ENCODE measurements at regions not wholly inside any gene's neighbourhood (a gene's known extent, or its start where the extent isn't known, plus 50 kb on each side); places are given as distances from the start of the nearest gene placed in this dataset.

- no peaks in the 10 kb centered on the region for H4K20me1 ChIP-seq (ENCODE audit: insufficient read depth, low read length)
- no TSS peak for BruUV-seq (replicated peaks)
- H3K79me2 ChIP-seq (ENCODE audit: insufficient read depth, low read depth, low read length): no peaks in the 10 kb centered on the region
- H3K4me3 ChIP-seq (ENCODE audit: low read depth, low read length, poor library complexity, severe bottlenecking): no peak overlapping the region
- no peak overlapping the region for H3K4me2 ChIP-seq (ENCODE audit: low read length)
- no peaks in the 10 kb centered on the region for H3K36me3 ChIP-seq (ENCODE audit: insufficient read depth, low read length)
- intact Hi-C loops (cut with micrococcal nuclease; ENCODE audit: unreplicated experiment): no loop called here
- DNase-seq (ENCODE audit: low spot score): no peak
- no peaks in the 10 kb centered on the region for H3K4me1 ChIP-seq (ENCODE audit: insufficient read depth, low read length, poor library complexity, severe bottlenecking)
- H3K9me3 ChIP-seq (ENCODE audit: low read length): no peaks in the 10 kb centered on the region
- ChIA-PET CTCF (ENCODE audit: unreplicated experiment) (no interaction called here), POLR2A (no interaction called here)
- H3K9me2 ChIP-seq (ENCODE audit: insufficient read depth, low read length): no peaks in the 10 kb centered on the region
- TF ChIP-seq EZH2phosphoT487 (IDR thresholded peaks at IDR 0.05; ENCODE audit: borderline replicate concordance, low read depth, low read length) (no peak), CTCF (conservative IDR thresholded peaks at IDR 0.05; ENCODE audit: low read length) (no peak)
- no peak overlapping the region for H3K27ac ChIP-seq (ENCODE audit: low read depth, low read length, poor library complexity, severe bottlenecking)
- H2AFZ ChIP-seq (ENCODE audit: low read length): no peak overlapping the region
Observed at GRCh38 chr1:55382806-55383305, 167.7 kb upstream of the USP24 start.

GRCh38 chr1:55381983-55382382 lies 166.8 kb upstream of the USP24 start:
- no peak for DNase-seq (ENCODE audit: low spot score)
- no peaks in the 10 kb centered on the region for H3K4me1 ChIP-seq (ENCODE audit: insufficient read depth, low read length, poor library complexity, severe bottlenecking)
- H3K36me3 ChIP-seq (ENCODE audit: insufficient read depth, low read length): no peaks in the 10 kb centered on the region
- H3K9me2 ChIP-seq (ENCODE audit: insufficient read depth, low read length): no peaks in the 10 kb centered on the region
- ChIA-PET POLR2A (no interaction called here), CTCF (ENCODE audit: unreplicated experiment) (no interaction called here)
- no peaks in the 10 kb centered on the region for H3K9me3 ChIP-seq (ENCODE audit: low read length)
- no peaks in the 10 kb centered on the region for H4K20me1 ChIP-seq (ENCODE audit: insufficient read depth, low read length)
- H2AFZ ChIP-seq (ENCODE audit: low read length): no peak overlapping the region
- H3K4me2 ChIP-seq (ENCODE audit: low read length): no peak overlapping the region
- no peak overlapping the region for H3K4me3 ChIP-seq (ENCODE audit: low read depth, low read length, poor library complexity, severe bottlenecking)
- no peaks in the 10 kb centered on the region for H3K79me2 ChIP-seq (ENCODE audit: insufficient read depth, low read depth, low read length)
- intact Hi-C loops (cut with micrococcal nuclease; ENCODE audit: unreplicated experiment): no loop called here
- BruUV-seq (replicated peaks): no TSS peak
- H3K27ac ChIP-seq (ENCODE audit: low read depth, low read length, poor library complexity, severe bottlenecking): no peak overlapping the region
- TF ChIP-seq CTCF (conservative IDR thresholded peaks at IDR 0.05; ENCODE audit: low read length) (no peak), EZH2phosphoT487 (IDR thresholded peaks at IDR 0.05; ENCODE audit: borderline replicate concordance, low read depth, low read length) (no peak)

GRCh38 chr1:55381491-55381890 lies 166.3 kb upstream of the USP24 start:
- no TSS peak for BruUV-seq (replicated peaks)
- TF ChIP-seq EZH2phosphoT487 (IDR thresholded peaks at IDR 0.05; ENCODE audit: borderline replicate concordance, low read depth, low read length): no peak
- no peak for TF ChIP-seq CTCF (conservative IDR thresholded peaks at IDR 0.05; ENCODE audit: low read length)
- Histone ChIP-seq H4K20me1 (ENCODE audit: insufficient read depth, low read length) (no peaks in the 10 kb centered on the region), H3K79me2 (ENCODE audit: insufficient read depth, low read depth, low read length) (no peaks in the 10 kb centered on the region), H3K27ac (ENCODE audit: low read depth, low read length, poor library complexity, severe bottlenecking) (no peak overlapping the region), H3K4me1 (ENCODE audit: insufficient read depth, low read length, poor library complexity, severe bottlenecking) (no peaks in the 10 kb centered on the region), H3K4me2 (ENCODE audit: low read length) (no peak overlapping the region), H3K9me2 (ENCODE audit: insufficient read depth, low read length) (no peaks in the 10 kb centered on the region), H3K36me3 (ENCODE audit: insufficient read depth, low read length) (no peaks in the 10 kb centered on the region), H3K9me3 (ENCODE audit: low read length) (no peaks in the 10 kb centered on the region), H3K4me3 (ENCODE audit: low read depth, low read length, poor library complexity, severe bottlenecking) (no peak overlapping the region), H2AFZ (ENCODE audit: low read length) (no peak overlapping the region)
- POLR2A ChIA-PET: interaction anchor here (0.6 kb wide), 2 partner anchors 10 to 12 kb away, joined by 3 read pairs; no protein-coding TSS in a partner anchor
- CTCF ChIA-PET (ENCODE audit: unreplicated experiment): interaction anchor here (0.6 to 0.8 kb wide), 2 partner anchors 176 to 1204 kb away, joined by 3 read pairs; no protein-coding TSS in a partner anchor
- no peak for DNase-seq (ENCODE audit: low spot score)
- intact Hi-C loops (cut with micrococcal nuclease; ENCODE audit: unreplicated experiment): no loop called here
